WTC11 (cell line): ENCODE measurements at regions not wholly inside any gene's neighbourhood (a gene's known extent, or its start where the extent isn't known, plus 50 kb on each side); places are given as distances from the start of the nearest gene placed in this dataset.

ENCODE experiments used
- ATF2 ChIP-seq: sonication (generic); formaldehyde crosslinking; IDR thresholded peaks from 2 replicates; pipeline ENCODE4 v1.8.1; 2022; ENCODE audit warnings: low read depth, missing genetic modification reagents, borderline replicate concordance
- ATF3 ChIP-seq: sonication (generic); formaldehyde crosslinking; conservative IDR thresholded peaks from 2 replicates; pipeline ENCODE4 v1.8.1; 2022; ENCODE audit warnings: mild to moderate bottlenecking, missing genetic modification reagents
- CBFB ChIP-seq: sonication (generic); formaldehyde crosslinking; IDR thresholded peaks from 2 replicates; pipeline ENCODE4 v1.8.1; 2022; ENCODE audit warnings: mild to moderate bottlenecking, low read depth, missing genetic modification reagents
- CTCF ChIP-seq: fragments of 200-600 bp; IDR thresholded peaks from 2 replicates; pipeline ENCODE4 v1.8.0; 2022; ENCODE audit warnings: antibody characterized with exemption
- HMGXB4 ChIP-seq: sonication (generic); formaldehyde crosslinking; IDR thresholded peaks from 2 replicates; pipeline ENCODE4 v1.8.1; 2023; ENCODE audit warnings: mild to moderate bottlenecking, moderate library complexity, missing genetic modification reagents
- SP1 ChIP-seq: sonication (generic); formaldehyde crosslinking; conservative IDR thresholded peaks from 2 replicates; pipeline ENCODE4 v1.8.1; 2022; ENCODE audit warnings: missing genetic modification reagents
- ZNF512 ChIP-seq: sonication (generic); formaldehyde crosslinking; IDR thresholded peaks from 2 replicates; pipeline ENCODE4 v1.8.1; 2022; ENCODE audit warnings: missing genetic modification reagents, borderline replicate concordance

- TF ChIP-seq HMGXB4 (CRISPR knock-in tag) (no peak), ATF3 (CRISPR knock-in tag) (no peak), CTCF (no peak), ATF2 (no peak), SP1 (CRISPR knock-in tag) (no peak), ZNF512 (CRISPR knock-in tag) (no peak), CBFB (CRISPR knock-in tag) (no peak)
Measured at GRCh38 chr4:138408758-138409157, 166.6 kb upstream of the SLC7A11 start.
